IMR-90 (cell line): ENCODE measurements at regions not wholly inside any gene's neighbourhood (a gene's known extent, or its start where the extent isn't known, plus 50 kb on each side); places are given as distances from the start of the nearest gene placed in this dataset.

Experiments used
- ATAC-seq: fragments of 200-7000 bp; cut with Tn5 transposase; 2 replicates; pipeline ENCODE4 v1.9.1; 2020; ENCODE audit warnings: low read depth, mild to moderate bottlenecking, moderate library complexity
- BruUV-seq: library from RNA; stranded (reverse); fragments of 400-500 nt; replicated peaks from 2 replicates; lab custom pipeline; 2021; lab: Mats Ljungman, UMichigan
- CTCF ChIA-PET: fragments of 300-600 bp; formaldehyde crosslinking; extraction: SDS; loops from one replicate; lab custom pipeline; 2021; ENCODE audit warnings: antibody characterized with exemption; lab: Yijun Ruan, JAX
- POLR2A ChIA-PET: fragments of 300-600 bp; sonication (Branson Sonifier 250); formaldehyde crosslinking; loops from one replicate; lab custom pipeline; 2022; ENCODE audit warnings: antibody characterized with exemption; ENCODE audit not compliant: unreplicated experiment; lab: Charles Lee
- DNase-seq: peaks from one replicate; pipeline ENCODE4 v3.0.0; 2013
- H2AFZ ChIP-seq: replicated peaks from 2 replicates; pipeline ENCODE3; 2013; ENCODE audit warnings: low read length, mild to moderate bottlenecking; ENCODE audit not compliant: poor library complexity
- H2AK5ac ChIP-seq: 2 replicates; pipeline ENCODE4 v1.6.1; 2013; ENCODE audit warnings: low read depth, low read length, inconsistent platforms
- H2AK9ac ChIP-seq: replicated peaks from 2 replicates; pipeline ENCODE3; 2013; ENCODE audit warnings: mild to moderate bottlenecking, low read depth, low read length, moderate library complexity; ENCODE audit not compliant: poor library complexity
- H2BK120ac ChIP-seq: 2 replicates; pipeline ENCODE4 v1.6.1; 2013; ENCODE audit warnings: low read depth, low read length, inconsistent platforms
- H2BK15ac ChIP-seq: 3 replicates; pipeline ENCODE4 v1.6.1; 2013; ENCODE audit warnings: low read depth, low read length, inconsistent platforms
- H2BK20ac ChIP-seq: 2 replicates; pipeline ENCODE4 v1.6.1; 2013; ENCODE audit warnings: low read depth, mild to moderate bottlenecking, inconsistent platforms, low read length, moderate library complexity
- H2BK5ac ChIP-seq: 2 replicates; pipeline ENCODE4 v1.6.1; 2013; ENCODE audit warnings: mild to moderate bottlenecking, low read depth, low read length, inconsistent platforms; ENCODE audit not compliant: poor library complexity, severe bottlenecking
- H3K14ac ChIP-seq: replicated peaks from 2 replicates; pipeline ENCODE4 v1.6.1; 2013; ENCODE audit warnings: low read depth, low read length, inconsistent platforms
- H3K18ac ChIP-seq: 2 replicates; pipeline ENCODE4 v1.6.1; 2013; ENCODE audit warnings: low read depth, low read length, control low read depth
- H3K23ac ChIP-seq: 2 replicates; pipeline ENCODE4 v1.6.1; 2013; ENCODE audit warnings: low read depth, low read length, inconsistent platforms
- H3K27ac ChIP-seq: 2 replicates; pipeline ENCODE4 v1.5.1; 2013; ENCODE audit warnings: mild to moderate bottlenecking, control low read depth, low read length; ENCODE audit not compliant: insufficient read depth
- H3K27me3 ChIP-seq: 2 replicates; pipeline ENCODE4 v1.6.1; 2013; ENCODE audit warnings: low read length; ENCODE audit not compliant: control insufficient read depth, insufficient read depth
- H3K36me3 ChIP-seq: 2 replicates; pipeline ENCODE4 v1.6.1; 2013; ENCODE audit warnings: low read length, mixed read lengths; ENCODE audit not compliant: control insufficient read depth, insufficient read depth
- H3K4ac ChIP-seq: 2 replicates; pipeline ENCODE4 v1.6.1; 2013; ENCODE audit warnings: low read depth, low read length, inconsistent platforms
- H3K4me1 ChIP-seq: 2 replicates; pipeline ENCODE4 v1.6.1; 2013; ENCODE audit warnings: low read length, mixed read lengths; ENCODE audit not compliant: control insufficient read depth, insufficient read depth
- H3K4me2 ChIP-seq: 2 replicates; pipeline ENCODE4 v1.6.1; 2013; ENCODE audit warnings: low read depth, mild to moderate bottlenecking, control low read depth, low read length, moderate library complexity
- H3K4me3 ChIP-seq: 2 replicates; pipeline ENCODE4 v1.5.1; 2013; ENCODE audit warnings: low read depth, mild to moderate bottlenecking, control low read depth, low read length, moderate library complexity; ENCODE audit not compliant: insufficient read depth
- H3K56ac ChIP-seq: 2 replicates; pipeline ENCODE4 v1.6.1; 2013; ENCODE audit warnings: low read length, inconsistent platforms; ENCODE audit not compliant: insufficient read depth; ENCODE audit errors: extremely low read depth
- H3K79me1 ChIP-seq, 2 experiments: 2 replicates each; pipeline ENCODE4 v1.6.1; 2013; ENCODE audit warnings: low read length in 2 of 2, inconsistent platforms in 1 of 2, low read depth in 1 of 2
- H3K9ac ChIP-seq: 2 replicates; pipeline ENCODE4 v1.6.1; 2013; ENCODE audit warnings: low read depth, low read length, control low read depth
- H3K9me1 ChIP-seq: 2 replicates; pipeline ENCODE4 v1.6.1; 2013; ENCODE audit warnings: low read length, inconsistent platforms; ENCODE audit not compliant: insufficient read depth
- H3K9me3 ChIP-seq: 2 replicates; pipeline ENCODE4 v1.6.1; 2013; ENCODE audit warnings: low read length; ENCODE audit not compliant: control insufficient read depth, insufficient read depth
- H4K20me1 ChIP-seq: 2 replicates; pipeline ENCODE4 v1.6.1; 2013; ENCODE audit warnings: low read length, inconsistent platforms; ENCODE audit not compliant: insufficient read depth
- H4K5ac ChIP-seq: 2 replicates; pipeline ENCODE4 v1.6.1; 2013; ENCODE audit warnings: mild to moderate bottlenecking, low read depth, low read length, control low read depth
- H4K8ac ChIP-seq, 2 experiments: 2 replicates each; pipeline ENCODE4 v1.6.1; 2013; ENCODE audit warnings: low read depth in 2 of 2, low read length in 2 of 2, control low read depth in 1 of 2, inconsistent platforms in 1 of 2
- H4K91ac ChIP-seq: 2 replicates; pipeline ENCODE4 v1.6.1; 2013; ENCODE audit warnings: low read depth, low read length, inconsistent platforms; ENCODE audit not compliant: insufficient read depth
- BHLHE40 ChIP-seq: fragments of 150-350 bp; IDR thresholded peaks from 2 replicates; pipeline ENCODE4 v1.6.1; 2016; ENCODE audit warnings: mild to moderate bottlenecking, low read depth, low read length
- CHD1 ChIP-seq: IDR thresholded peaks from 2 replicates; pipeline ENCODE4 v1.6.1; 2012; ENCODE audit warnings: low read depth, low read length, improper control_type of control experiment
- FOS ChIP-seq: fragments of 150-350 bp; IDR thresholded peaks from 2 replicates; pipeline ENCODE4 v1.6.1; 2016; ENCODE audit warnings: low read depth, low read length
- MAFK ChIP-seq: IDR thresholded peaks from 2 replicates; pipeline ENCODE4 v1.6.1; 2012; ENCODE audit warnings: low read depth, low read length, improper control_type of control experiment
- MAZ ChIP-seq: IDR thresholded peaks from 2 replicates; pipeline ENCODE4 v1.6.1; 2012; ENCODE audit warnings: low read depth, mild to moderate bottlenecking, low read length, improper control_type of control experiment, moderate library complexity, borderline replicate concordance
- MXI1 ChIP-seq: IDR thresholded peaks from 2 replicates; pipeline ENCODE4 v1.6.1; 2012; ENCODE audit warnings: low read depth, mild to moderate bottlenecking, low read length, moderate library complexity, borderline replicate concordance
- NFE2L2 ChIP-seq: fragments of 150-350 bp; IDR thresholded peaks from 2 replicates; pipeline ENCODE4 v1.6.1; 2016; ENCODE audit warnings: low read depth, mild to moderate bottlenecking, low read length
- POLR2A ChIP-seq: IDR thresholded peaks from 2 replicates; pipeline ENCODE4 v1.6.1; 2012; ENCODE audit warnings: mild to moderate bottlenecking, low read depth, low read length
- RAD21 ChIP-seq: IDR thresholded peaks from 2 replicates; pipeline ENCODE4 v1.6.1; 2012; ENCODE audit warnings: low read length, improper control_type of control experiment
- RCOR1 ChIP-seq: IDR thresholded peaks from 2 replicates; pipeline ENCODE4 v1.6.1; 2012; ENCODE audit warnings: mild to moderate bottlenecking, low read length, improper control_type of control experiment; ENCODE audit not compliant: insufficient replicate concordance
- RFX5 ChIP-seq: IDR thresholded peaks from 2 replicates; pipeline ENCODE4 v1.8.0; 2012; ENCODE audit warnings: low read depth, mild to moderate bottlenecking, low read length, moderate library complexity
- SMC3 ChIP-seq: fragments of 150-350 bp; IDR thresholded peaks from 2 replicates; pipeline ENCODE4 v1.6.1; 2016; ENCODE audit warnings: low read depth, mild to moderate bottlenecking, antibody characterized with exemption, low read length, moderate library complexity
- WGBS, 2 experiments: methylation state at CpG; one replicate each; pipeline versions ENCODE4 v1.1.5 to v1.1.7; 2013; ENCODE audit warnings: missing lambda C conversion rate in 2 of 2; ENCODE audit not compliant: insufficient read length in 1 of 2; ENCODE audit errors: extremely low coverage in 2 of 2; 5-methylcytosine and 5-hydroxymethylcytosine counted together
- dilution Hi-C: fragments of 300-500 bp; cut with HindIII; formaldehyde crosslinking; loops from one replicate; pipeline ENCODE4 v1.14.3; 2018; ENCODE audit warnings: low sequenced_read_pairs; ENCODE audit not compliant: unreplicated experiment
- in situ Hi-C: fragments of 300-500 bp; cut with MboI; formaldehyde crosslinking; loops from 3 replicates; pipeline ENCODE4 v1.14.3; 2019; ENCODE audit warnings: low sequenced_read_pairs, inconsistent platforms, mixed read lengths
- intact Hi-C: fragments of 100-400 bp; cut with micrococcal nuclease; formaldehyde crosslinking; loops from 2 replicates; pipeline ENCODE4 v1.10.0; 2022
- TF ChIP-seq, protein P1 (sequence below): fragments of 150-350 bp; IDR thresholded peaks from 2 replicates; pipeline ENCODE4 v1.6.1; 2016; ENCODE audit warnings: low read depth, mild to moderate bottlenecking, low read length, moderate library complexity, borderline replicate concordance
- TF ChIP-seq, protein P2 (sequence below): fragments of 150-350 bp; IDR thresholded peaks from 2 replicates; pipeline ENCODE4 v1.6.1; 2017; ENCODE audit warnings: mild to moderate bottlenecking, antibody characterized with exemption, low read length, low read depth

DNA sequence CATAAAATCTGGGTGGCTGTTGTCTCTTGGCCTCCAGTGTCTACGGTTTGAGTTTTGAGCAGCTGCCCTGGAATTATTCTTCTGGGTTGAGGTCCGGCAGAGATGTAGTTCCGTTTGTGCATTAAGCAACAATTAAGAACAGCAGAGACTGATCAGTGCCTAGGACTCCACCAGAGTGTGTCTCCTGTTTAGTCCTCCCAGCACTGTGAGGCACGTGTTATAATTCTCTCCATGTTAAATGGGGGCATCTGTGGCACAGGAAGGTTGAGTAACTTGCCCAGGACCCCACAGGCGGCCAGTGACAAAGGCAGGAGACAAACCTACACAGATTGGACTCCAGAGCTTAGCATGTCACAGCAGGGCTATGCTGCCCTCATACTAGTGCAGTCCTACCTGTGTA lies 225.1 kb downstream of the CBLN1 start:
- no peak overlapping the region for H2AFZ ChIP-seq
- CTCF ChIA-PET: interaction anchor here (1.0 kb wide), 1 partner anchor 160 kb away, joined by 3 read pairs; no protein-coding TSS in a partner anchor
- WGBS, 2 experiments: no CpG with 5 or more reads among the region's 5 CpGs
- no peaks in the 10 kb centered on the region for H3K9me3 ChIP-seq
- ATAC-seq (no peak), DNase-seq (no peak)
- no peak overlapping the region for H3K4me2 ChIP-seq
- no peak overlapping the region for H3K14ac ChIP-seq
- H2BK5ac ChIP-seq: no peak overlapping the region
- no peak overlapping the region for H3K56ac ChIP-seq
- H2AK5ac ChIP-seq: no peak overlapping the region
- H3K79me1 ChIP-seq: no peaks in the 10 kb centered on the region
- H4K8ac ChIP-seq: no peak overlapping the region
- no peaks in the 10 kb centered on the region for H3K4me1 ChIP-seq
- no peaks in the 10 kb centered on the region; the same call in 1 of the 2 replicates for H3K27me3 ChIP-seq
- in situ Hi-C loops (no loop called here), dilution Hi-C loops (no loop called here), intact Hi-C loops (no loop called here)
- no peak overlapping the region for H2BK15ac ChIP-seq
- no peak overlapping the region for H3K18ac ChIP-seq
- no peak overlapping the region for H2BK20ac ChIP-seq
- no peak overlapping the region for H4K5ac ChIP-seq
- no peak overlapping the region for H2BK120ac ChIP-seq
- no peaks in the 10 kb centered on the region for H3K9me1 ChIP-seq
- no peaks in the 10 kb centered on the region for H4K20me1 ChIP-seq
- no peak overlapping the region for H2AK9ac ChIP-seq
- H3K9ac ChIP-seq: no peak overlapping the region
- BruUV-seq: no TSS peak
- H3K36me3 ChIP-seq: no peaks in the 10 kb centered on the region
- no peak overlapping the region for H3K23ac ChIP-seq
- no peak overlapping the region for H3K27ac ChIP-seq
- no peak overlapping the region for H3K4ac ChIP-seq
- POLR2A ChIA-PET: no interaction called here
- no peak overlapping the region for H4K91ac ChIP-seq
- TF ChIP-seq RAD21 (no peak), FOS (no peak), MAFK (no peak), RCOR1 (no peak), CHD1 (no peak), RFX5 (no peak), POLR2A (no peak), NFE2L2 (no peak), BHLHE40 (no peak), SMC3 (no peak), MXI1 (no peak), MAZ (no peak)
- TF ChIP-seq, protein P1, sequence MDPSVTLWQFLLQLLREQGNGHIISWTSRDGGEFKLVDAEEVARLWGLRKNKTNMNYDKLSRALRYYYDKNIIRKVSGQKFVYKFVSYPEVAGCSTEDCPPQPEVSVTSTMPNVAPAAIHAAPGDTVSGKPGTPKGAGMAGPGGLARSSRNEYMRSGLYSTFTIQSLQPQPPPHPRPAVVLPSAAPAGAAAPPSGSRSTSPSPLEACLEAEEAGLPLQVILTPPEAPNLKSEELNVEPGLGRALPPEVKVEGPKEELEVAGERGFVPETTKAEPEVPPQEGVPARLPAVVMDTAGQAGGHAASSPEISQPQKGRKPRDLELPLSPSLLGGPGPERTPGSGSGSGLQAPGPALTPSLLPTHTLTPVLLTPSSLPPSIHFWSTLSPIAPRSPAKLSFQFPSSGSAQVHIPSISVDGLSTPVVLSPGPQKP: no peak
- TF ChIP-seq, protein P2, sequence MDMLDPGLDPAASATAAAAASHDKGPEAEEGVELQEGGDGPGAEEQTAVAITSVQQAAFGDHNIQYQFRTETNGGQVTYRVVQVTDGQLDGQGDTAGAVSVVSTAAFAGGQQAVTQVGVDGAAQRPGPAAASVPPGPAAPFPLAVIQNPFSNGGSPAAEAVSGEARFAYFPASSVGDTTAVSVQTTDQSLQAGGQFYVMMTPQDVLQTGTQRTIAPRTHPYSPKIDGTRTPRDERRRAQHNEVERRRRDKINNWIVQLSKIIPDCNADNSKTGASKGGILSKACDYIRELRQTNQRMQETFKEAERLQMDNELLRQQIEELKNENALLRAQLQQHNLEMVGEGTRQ: no peak
- no peak overlapping the region for H3K4me3 ChIP-seq
